Gastroesophageal sphincter (tissue), 3 donors: ENCODE measurements at regions not wholly inside any gene's neighbourhood (a gene's known extent, or its start where the extent isn't known, plus 50 kb on each side); places are given as distances from the start of the nearest gene placed in this dataset.

ENCODE experiments used
- CTCF ChIP-seq, 4 experiments: fragments of 200-600 bp in 2 of 4; fragments of 450-650 bp in 2 of 4; sonication (generic) in 1 of 4; IDR thresholded peaks; one replicate each; pipeline ENCODE4 v1.5.1; 2017 to 2019; ENCODE audit warnings: antibody characterized with exemption in 4 of 4, mild to moderate bottlenecking in 2 of 4, moderate library complexity in 2 of 4
- POLR2A ChIP-seq, 2 donors: fragments of 450-650 bp; IDR thresholded peaks; one replicate each; pipeline ENCODE4 v1.6.1; 2017; ENCODE audit warnings: antibody characterized with exemption in 2 of 2, mild to moderate bottlenecking in 2 of 2, moderate library complexity in 1 of 2
- POLR2AphosphoS5 ChIP-seq: sonication (generic); formaldehyde crosslinking; IDR thresholded peaks from one replicate; pipeline ENCODE4 v1.6.1; 2017; ENCODE audit warnings: antibody characterized with exemption

- TF ChIP-seq POLR2A (IDR thresholded peaks at IDR 0.05) (no peak), POLR2AphosphoS5 (no peak), CTCF (IDR thresholded peaks at IDR 0.05) (no peak)
Observed at GRCh38 chr15:96473556-96473955, 143.1 kb downstream of the NR2F2 start.
